Hepatic stellate cell (primary cell): ENCODE measurements at regions not wholly inside any gene's neighbourhood (a gene's known extent, or its start where the extent isn't known, plus 50 kb on each side); places are given as distances from the start of the nearest gene placed in this dataset.
A peak's percentile ranks its signal among the peaks of the same experiment; 100 is the strongest.

Experiments
- DNase-seq: peaks from one replicate; pipeline ENCODE4 v3.0.0; 2011; ENCODE audit warnings: low spot score

DNA sequence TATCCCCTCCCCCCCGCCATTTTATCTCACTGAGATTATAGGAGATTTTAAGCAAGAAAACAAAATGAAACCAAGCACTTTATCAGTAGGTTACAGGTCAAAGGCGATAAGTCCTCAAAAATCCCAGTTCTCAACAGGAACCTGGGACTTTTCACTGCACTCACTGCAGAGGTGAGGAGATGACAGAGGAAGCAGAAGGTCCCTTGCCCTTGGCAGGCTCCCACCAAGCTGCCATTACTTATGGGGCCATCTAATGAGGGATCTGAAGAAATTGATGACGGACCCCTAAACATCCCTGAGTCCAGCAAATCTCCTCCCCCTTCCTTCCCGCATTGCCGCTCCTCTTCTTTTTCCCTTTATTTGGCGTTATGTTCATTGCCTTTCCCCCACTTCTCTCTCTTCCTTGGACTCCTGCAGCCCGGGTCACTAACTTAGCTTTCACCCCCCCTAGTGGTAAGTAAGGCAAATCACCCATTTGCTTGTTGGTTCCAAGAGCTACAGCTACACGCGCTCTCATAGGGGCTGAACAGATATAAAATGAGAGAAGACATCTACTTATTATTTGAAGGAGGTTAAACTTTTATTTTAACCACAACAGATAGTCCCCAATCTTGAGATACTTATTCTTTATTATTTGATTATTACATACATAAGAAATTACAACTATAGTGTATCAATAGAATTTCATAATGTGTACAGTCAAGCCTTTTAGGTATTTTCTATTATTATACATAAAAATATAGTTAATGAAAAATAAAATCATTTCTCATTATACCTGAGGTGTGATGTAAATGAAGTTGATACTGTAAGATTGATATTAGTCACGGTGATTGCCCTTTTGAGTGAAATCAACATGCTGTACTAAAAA is 52.0 kb upstream of the ARGLU1 start:
- peak; percentile 61 for DNase-seq
